SK-N-SH (cell line): ENCODE measurements at regions not wholly inside any gene's neighbourhood (a gene's known extent, or its start where the extent isn't known, plus 50 kb on each side); places are given as distances from the start of the nearest gene placed in this dataset.

Experiments used
- CTCF ChIP-seq: fragments of 200-600 bp; sonication (generic); IDR thresholded peaks from 2 replicates; pipeline ENCODE4 v1.6.1; 2017; ENCODE audit warnings: antibody characterized with exemption, mild to moderate bottlenecking, moderate library complexity
- FOXM1 ChIP-seq: IDR thresholded peaks from 2 replicates; pipeline ENCODE4 v1.4.0; 2012; ENCODE audit warnings: low read depth, mild to moderate bottlenecking
- JUND ChIP-seq: IDR thresholded peaks from 2 replicates; pipeline ENCODE4 v1.4.0; 2012
- NFIC ChIP-seq: IDR thresholded peaks from 2 replicates; pipeline ENCODE4 v1.4.0; 2012; ENCODE audit warnings: borderline replicate concordance
- POLR2AphosphoS5 ChIP-seq: IDR thresholded peaks from 2 replicates; pipeline ENCODE4 v1.6.1; 2012; ENCODE audit warnings: low read depth, low read length
- SIN3A ChIP-seq: IDR thresholded peaks from 2 replicates; pipeline ENCODE4 v1.6.1; 2012; ENCODE audit warnings: low read depth, mild to moderate bottlenecking, low read length, moderate library complexity, borderline replicate concordance
- TCF12 ChIP-seq: IDR thresholded peaks from 2 replicates; pipeline ENCODE4 v1.4.0; 2012

GRCh38 chr16:72236866-72237265 is 64.9 kb upstream of the PMFBP1 start:
- TF ChIP-seq TCF12 = no peak
- TF ChIP-seq FOXM1 = no peak
- TF ChIP-seq SIN3A = no peak
- TF ChIP-seq CTCF = no peak
- TF ChIP-seq JUND = no peak
- no peak for TF ChIP-seq NFIC
- TF ChIP-seq POLR2AphosphoS5 = no peak
